IMR-90 (cell line): ENCODE measurements at regions not wholly inside any gene's neighbourhood (a gene's known extent, or its start where the extent isn't known, plus 50 kb on each side); places are given as distances from the start of the nearest gene placed in this dataset.

Experiments used
- ATAC-seq: fragments of 200-7000 bp; cut with Tn5 transposase; 2 replicates; pipeline ENCODE4 v1.9.1; 2020; ENCODE audit warnings: low read depth, mild to moderate bottlenecking, moderate library complexity
- BruUV-seq: library from RNA; stranded (reverse); fragments of 400-500 nt; replicated peaks from 2 replicates; lab custom pipeline; 2021; lab: Mats Ljungman, UMichigan
- CTCF ChIA-PET: fragments of 300-600 bp; formaldehyde crosslinking; extraction: SDS; loops from one replicate; lab custom pipeline; 2021; ENCODE audit warnings: antibody characterized with exemption; lab: Yijun Ruan, JAX
- POLR2A ChIA-PET: fragments of 300-600 bp; sonication (Branson Sonifier 250); formaldehyde crosslinking; loops from one replicate; lab custom pipeline; 2022; ENCODE audit warnings: antibody characterized with exemption; ENCODE audit not compliant: unreplicated experiment; lab: Charles Lee
- DNase-seq: peaks from one replicate; pipeline ENCODE4 v3.0.0; 2013
- H2AFZ ChIP-seq: replicated peaks from 2 replicates; pipeline ENCODE3; 2013; ENCODE audit warnings: low read length, mild to moderate bottlenecking; ENCODE audit not compliant: poor library complexity
- H2AK5ac ChIP-seq: 2 replicates; pipeline ENCODE4 v1.6.1; 2013; ENCODE audit warnings: low read depth, low read length, inconsistent platforms
- H2AK9ac ChIP-seq: replicated peaks from 2 replicates; pipeline ENCODE3; 2013; ENCODE audit warnings: mild to moderate bottlenecking, low read depth, low read length, moderate library complexity; ENCODE audit not compliant: poor library complexity
- H2BK120ac ChIP-seq: 2 replicates; pipeline ENCODE4 v1.6.1; 2013; ENCODE audit warnings: low read depth, low read length, inconsistent platforms
- H2BK15ac ChIP-seq: 3 replicates; pipeline ENCODE4 v1.6.1; 2013; ENCODE audit warnings: low read depth, low read length, inconsistent platforms
- H2BK20ac ChIP-seq: 2 replicates; pipeline ENCODE4 v1.6.1; 2013; ENCODE audit warnings: low read depth, mild to moderate bottlenecking, inconsistent platforms, low read length, moderate library complexity
- H2BK5ac ChIP-seq: 2 replicates; pipeline ENCODE4 v1.6.1; 2013; ENCODE audit warnings: mild to moderate bottlenecking, low read depth, low read length, inconsistent platforms; ENCODE audit not compliant: poor library complexity, severe bottlenecking
- H3K14ac ChIP-seq: replicated peaks from 2 replicates; pipeline ENCODE4 v1.6.1; 2013; ENCODE audit warnings: low read depth, low read length, inconsistent platforms
- H3K18ac ChIP-seq: 2 replicates; pipeline ENCODE4 v1.6.1; 2013; ENCODE audit warnings: low read depth, low read length, control low read depth
- H3K23ac ChIP-seq: 2 replicates; pipeline ENCODE4 v1.6.1; 2013; ENCODE audit warnings: low read depth, low read length, inconsistent platforms
- H3K27ac ChIP-seq: 2 replicates; pipeline ENCODE4 v1.5.1; 2013; ENCODE audit warnings: mild to moderate bottlenecking, control low read depth, low read length; ENCODE audit not compliant: insufficient read depth
- H3K27me3 ChIP-seq: 2 replicates; pipeline ENCODE4 v1.6.1; 2013; ENCODE audit warnings: low read length; ENCODE audit not compliant: control insufficient read depth, insufficient read depth
- H3K36me3 ChIP-seq: 2 replicates; pipeline ENCODE4 v1.6.1; 2013; ENCODE audit warnings: low read length, mixed read lengths; ENCODE audit not compliant: control insufficient read depth, insufficient read depth
- H3K4ac ChIP-seq: 2 replicates; pipeline ENCODE4 v1.6.1; 2013; ENCODE audit warnings: low read depth, low read length, inconsistent platforms
- H3K4me1 ChIP-seq: 2 replicates; pipeline ENCODE4 v1.6.1; 2013; ENCODE audit warnings: low read length, mixed read lengths; ENCODE audit not compliant: control insufficient read depth, insufficient read depth
- H3K4me2 ChIP-seq: 2 replicates; pipeline ENCODE4 v1.6.1; 2013; ENCODE audit warnings: low read depth, mild to moderate bottlenecking, control low read depth, low read length, moderate library complexity
- H3K4me3 ChIP-seq: 2 replicates; pipeline ENCODE4 v1.5.1; 2013; ENCODE audit warnings: low read depth, mild to moderate bottlenecking, control low read depth, low read length, moderate library complexity; ENCODE audit not compliant: insufficient read depth
- H3K56ac ChIP-seq: 2 replicates; pipeline ENCODE4 v1.6.1; 2013; ENCODE audit warnings: low read length, inconsistent platforms; ENCODE audit not compliant: insufficient read depth; ENCODE audit errors: extremely low read depth
- H3K79me1 ChIP-seq, 2 experiments: 2 replicates each; pipeline ENCODE4 v1.6.1; 2013; ENCODE audit warnings: low read length in 2 of 2, inconsistent platforms in 1 of 2, low read depth in 1 of 2
- H3K9ac ChIP-seq: 2 replicates; pipeline ENCODE4 v1.6.1; 2013; ENCODE audit warnings: low read depth, low read length, control low read depth
- H3K9me1 ChIP-seq: 2 replicates; pipeline ENCODE4 v1.6.1; 2013; ENCODE audit warnings: low read length, inconsistent platforms; ENCODE audit not compliant: insufficient read depth
- H3K9me3 ChIP-seq: 2 replicates; pipeline ENCODE4 v1.6.1; 2013; ENCODE audit warnings: low read length; ENCODE audit not compliant: control insufficient read depth, insufficient read depth
- H4K20me1 ChIP-seq: 2 replicates; pipeline ENCODE4 v1.6.1; 2013; ENCODE audit warnings: low read length, inconsistent platforms; ENCODE audit not compliant: insufficient read depth
- H4K5ac ChIP-seq: 2 replicates; pipeline ENCODE4 v1.6.1; 2013; ENCODE audit warnings: mild to moderate bottlenecking, low read depth, low read length, control low read depth
- H4K8ac ChIP-seq, 2 experiments: 2 replicates each; pipeline ENCODE4 v1.6.1; 2013; ENCODE audit warnings: low read depth in 2 of 2, low read length in 2 of 2, control low read depth in 1 of 2, inconsistent platforms in 1 of 2
- H4K91ac ChIP-seq: 2 replicates; pipeline ENCODE4 v1.6.1; 2013; ENCODE audit warnings: low read depth, low read length, inconsistent platforms; ENCODE audit not compliant: insufficient read depth
- BHLHE40 ChIP-seq: fragments of 150-350 bp; IDR thresholded peaks from 2 replicates; pipeline ENCODE4 v1.6.1; 2016; ENCODE audit warnings: mild to moderate bottlenecking, low read depth, low read length
- CEBPB ChIP-seq: IDR thresholded peaks from 2 replicates; pipeline ENCODE4 v1.6.1; 2012; ENCODE audit warnings: low read depth, low read length, improper control_type of control experiment
- CHD1 ChIP-seq: IDR thresholded peaks from 2 replicates; pipeline ENCODE4 v1.6.1; 2012; ENCODE audit warnings: low read depth, low read length, improper control_type of control experiment
- FOS ChIP-seq: fragments of 150-350 bp; IDR thresholded peaks from 2 replicates; pipeline ENCODE4 v1.6.1; 2016; ENCODE audit warnings: low read depth, low read length
- MAFK ChIP-seq: IDR thresholded peaks from 2 replicates; pipeline ENCODE4 v1.6.1; 2012; ENCODE audit warnings: low read depth, low read length, improper control_type of control experiment
- MAZ ChIP-seq: IDR thresholded peaks from 2 replicates; pipeline ENCODE4 v1.6.1; 2012; ENCODE audit warnings: low read depth, mild to moderate bottlenecking, low read length, improper control_type of control experiment, moderate library complexity, borderline replicate concordance
- NFE2L2 ChIP-seq: fragments of 150-350 bp; IDR thresholded peaks from 2 replicates; pipeline ENCODE4 v1.6.1; 2016; ENCODE audit warnings: low read depth, mild to moderate bottlenecking, low read length
- POLR2A ChIP-seq: IDR thresholded peaks from 2 replicates; pipeline ENCODE4 v1.6.1; 2012; ENCODE audit warnings: mild to moderate bottlenecking, low read depth, low read length
- RAD21 ChIP-seq: IDR thresholded peaks from 2 replicates; pipeline ENCODE4 v1.6.1; 2012; ENCODE audit warnings: low read length, improper control_type of control experiment
- RCOR1 ChIP-seq: IDR thresholded peaks from 2 replicates; pipeline ENCODE4 v1.6.1; 2012; ENCODE audit warnings: mild to moderate bottlenecking, low read length, improper control_type of control experiment; ENCODE audit not compliant: insufficient replicate concordance
- SMC3 ChIP-seq: fragments of 150-350 bp; IDR thresholded peaks from 2 replicates; pipeline ENCODE4 v1.6.1; 2016; ENCODE audit warnings: low read depth, mild to moderate bottlenecking, antibody characterized with exemption, low read length, moderate library complexity
- WGBS, 2 experiments: methylation state at CpG; one replicate each; pipeline versions ENCODE4 v1.1.5 to v1.1.7; 2013; ENCODE audit warnings: missing lambda C conversion rate in 2 of 2; ENCODE audit not compliant: insufficient read length in 1 of 2; ENCODE audit errors: extremely low coverage in 2 of 2; 5-methylcytosine and 5-hydroxymethylcytosine counted together
- dilution Hi-C: fragments of 300-500 bp; cut with HindIII; formaldehyde crosslinking; loops from one replicate; pipeline ENCODE4 v1.14.3; 2018; ENCODE audit warnings: low sequenced_read_pairs; ENCODE audit not compliant: unreplicated experiment
- in situ Hi-C: fragments of 300-500 bp; cut with MboI; formaldehyde crosslinking; loops from 3 replicates; pipeline ENCODE4 v1.14.3; 2019; ENCODE audit warnings: low sequenced_read_pairs, inconsistent platforms, mixed read lengths
- intact Hi-C: fragments of 100-400 bp; cut with micrococcal nuclease; formaldehyde crosslinking; loops from 2 replicates; pipeline ENCODE4 v1.10.0; 2022
- TF ChIP-seq, protein P1 (sequence below): fragments of 150-350 bp; IDR thresholded peaks from 2 replicates; pipeline ENCODE4 v1.6.1; 2016; ENCODE audit warnings: low read depth, mild to moderate bottlenecking, low read length, moderate library complexity, borderline replicate concordance

DNA sequence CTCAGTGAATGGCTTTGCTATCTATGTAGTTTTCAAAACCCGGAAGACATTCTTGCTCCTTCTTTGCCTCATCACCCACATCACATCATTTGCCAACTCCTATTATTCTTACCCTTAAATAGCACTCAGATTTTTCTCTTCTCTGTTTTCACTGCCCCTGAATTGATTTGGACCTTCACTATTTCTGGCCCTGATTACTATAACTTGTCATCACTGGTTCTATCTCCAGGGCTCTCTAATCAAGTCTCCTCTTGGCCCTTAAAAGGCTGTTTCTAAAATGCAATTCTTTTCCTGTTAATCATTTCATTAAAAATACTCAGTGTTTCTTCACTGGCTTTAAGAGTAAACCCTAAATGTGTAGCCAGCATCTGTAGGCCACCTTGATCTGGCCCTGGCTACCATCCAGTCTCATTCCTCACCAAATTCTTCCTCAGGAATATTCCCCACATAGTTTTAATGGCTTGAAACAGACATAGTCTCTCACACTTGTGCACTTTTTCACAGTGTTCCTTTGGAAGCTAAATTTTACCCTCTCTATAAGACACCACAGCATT is 437.1 kb upstream of the CBLB start:
- Histone ChIP-seq H3K27me3 (no peaks in the 10 kb centered on the region), H2BK120ac (no peak overlapping the region), H2BK15ac (no peak overlapping the region), H2AFZ (no peak overlapping the region), H2AK9ac (no peak overlapping the region), H2BK20ac (no peak overlapping the region), H3K36me3 (no peaks in the 10 kb centered on the region), H3K4me2 (no peak overlapping the region), H3K9me3 (no peaks in the 10 kb centered on the region), H4K91ac (no peak overlapping the region), H3K18ac (no peak overlapping the region), H3K27ac (no peak overlapping the region), H3K56ac (no peak overlapping the region), H3K4me3 (no peak overlapping the region), H3K9me1 (no peaks in the 10 kb centered on the region), H2BK5ac (no peak overlapping the region), H3K14ac (no peak overlapping the region), H3K4ac (no peak overlapping the region), H4K8ac (no peak overlapping the region), H3K79me1 (no peaks in the 10 kb centered on the region), H2AK5ac (no peak overlapping the region), H3K9ac (no peak overlapping the region), H4K5ac (no peak overlapping the region), H4K20me1 (no peaks in the 10 kb centered on the region), H3K23ac (no peak overlapping the region), H3K4me1 (no peaks in the 10 kb centered on the region)
- ATAC-seq (no peak), DNase-seq (no peak)
- dilution Hi-C loops (no loop called here), in situ Hi-C loops (no loop called here), intact Hi-C loops (no loop called here)
- BruUV-seq, result no TSS peak
- WGBS, 2 experiments, result 78% methylated on average over 1 of the region's 1 CpG; no CpG with 5 or more reads in 1 of the 2 experiments
- TF ChIP-seq SMC3 (no peak), BHLHE40 (no peak), FOS (no peak), CEBPB (no peak), NFE2L2 (no peak), RCOR1 (no peak), CHD1 (no peak), MAZ (no peak), POLR2A (no peak), MAFK (no peak), RAD21 (no peak)
- TF ChIP-seq, protein P1, sequence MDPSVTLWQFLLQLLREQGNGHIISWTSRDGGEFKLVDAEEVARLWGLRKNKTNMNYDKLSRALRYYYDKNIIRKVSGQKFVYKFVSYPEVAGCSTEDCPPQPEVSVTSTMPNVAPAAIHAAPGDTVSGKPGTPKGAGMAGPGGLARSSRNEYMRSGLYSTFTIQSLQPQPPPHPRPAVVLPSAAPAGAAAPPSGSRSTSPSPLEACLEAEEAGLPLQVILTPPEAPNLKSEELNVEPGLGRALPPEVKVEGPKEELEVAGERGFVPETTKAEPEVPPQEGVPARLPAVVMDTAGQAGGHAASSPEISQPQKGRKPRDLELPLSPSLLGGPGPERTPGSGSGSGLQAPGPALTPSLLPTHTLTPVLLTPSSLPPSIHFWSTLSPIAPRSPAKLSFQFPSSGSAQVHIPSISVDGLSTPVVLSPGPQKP, result no peak
- CTCF ChIA-PET, result no interaction called here
- POLR2A ChIA-PET, result no interaction called here
